ENCODE measurements at regions not wholly inside any gene's neighbourhood (a gene's known extent, or its start where the extent isn't known, plus 50 kb on each side); places are given as distances from the start of the nearest gene placed in this dataset.
A peak's percentile ranks its signal among the peaks of the same experiment; 100 is the strongest.

DNA sequence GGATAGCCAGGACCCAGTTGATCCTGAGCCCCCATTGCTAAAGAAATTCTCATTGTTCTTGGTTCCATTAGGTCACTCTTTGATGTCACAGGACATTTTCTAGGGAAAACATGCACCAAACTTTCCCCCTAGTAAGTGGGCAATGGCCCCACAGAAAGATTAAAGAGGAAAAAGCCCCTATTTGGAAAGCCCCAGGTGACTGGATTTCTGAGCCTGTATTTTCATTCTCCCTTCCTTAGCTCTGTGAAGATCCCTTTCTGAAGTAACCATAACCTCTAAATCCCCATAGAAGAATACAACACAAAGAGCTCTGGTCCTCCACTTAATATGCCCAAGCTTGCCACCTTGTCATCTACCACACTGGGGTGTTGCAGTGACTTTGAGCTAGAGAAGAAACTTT lies 232.3 kb upstream of the FGGY start:
- H3K9me3 ChIP-seq = no peaks in the 10 kb centered on the region
- no peak overlapping the region for H3K27ac ChIP-seq
- intact Hi-C loops (cut with DNase I) = no loop called here
- ATAC-seq = no peak
- no peaks in the 10 kb centered on the region for H3K27me3 ChIP-seq
- no peaks in the 10 kb centered on the region for H3K36me3 ChIP-seq
- no peaks in the 10 kb centered on the region for H3K4me1 ChIP-seq
- no peak for DNase-seq
- no peak overlapping the region for H3K4me3 ChIP-seq
- TF ChIP-seq, protein P1, sequence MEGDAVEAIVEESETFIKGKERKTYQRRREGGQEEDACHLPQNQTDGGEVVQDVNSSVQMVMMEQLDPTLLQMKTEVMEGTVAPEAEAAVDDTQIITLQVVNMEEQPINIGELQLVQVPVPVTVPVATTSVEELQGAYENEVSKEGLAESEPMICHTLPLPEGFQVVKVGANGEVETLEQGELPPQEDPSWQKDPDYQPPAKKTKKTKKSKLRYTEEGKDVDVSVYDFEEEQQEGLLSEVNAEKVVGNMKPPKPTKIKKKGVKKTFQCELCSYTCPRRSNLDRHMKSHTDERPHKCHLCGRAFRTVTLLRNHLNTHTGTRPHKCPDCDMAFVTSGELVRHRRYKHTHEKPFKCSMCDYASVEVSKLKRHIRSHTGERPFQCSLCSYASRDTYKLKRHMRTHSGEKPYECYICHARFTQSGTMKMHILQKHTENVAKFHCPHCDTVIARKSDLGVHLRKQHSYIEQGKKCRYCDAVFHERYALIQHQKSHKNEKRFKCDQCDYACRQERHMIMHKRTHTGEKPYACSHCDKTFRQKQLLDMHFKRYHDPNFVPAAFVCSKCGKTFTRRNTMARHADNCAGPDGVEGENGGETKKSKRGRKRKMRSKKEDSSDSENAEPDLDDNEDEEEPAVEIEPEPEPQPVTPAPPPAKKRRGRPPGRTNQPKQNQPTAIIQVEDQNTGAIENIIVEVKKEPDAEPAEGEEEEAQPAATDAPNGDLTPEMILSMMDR (IDR thresholded peaks at IDR 0.05) = no peak
- no peak for TF ChIP-seq POLR2A (IDR thresholded peaks at IDR 0.05)

DNA sequence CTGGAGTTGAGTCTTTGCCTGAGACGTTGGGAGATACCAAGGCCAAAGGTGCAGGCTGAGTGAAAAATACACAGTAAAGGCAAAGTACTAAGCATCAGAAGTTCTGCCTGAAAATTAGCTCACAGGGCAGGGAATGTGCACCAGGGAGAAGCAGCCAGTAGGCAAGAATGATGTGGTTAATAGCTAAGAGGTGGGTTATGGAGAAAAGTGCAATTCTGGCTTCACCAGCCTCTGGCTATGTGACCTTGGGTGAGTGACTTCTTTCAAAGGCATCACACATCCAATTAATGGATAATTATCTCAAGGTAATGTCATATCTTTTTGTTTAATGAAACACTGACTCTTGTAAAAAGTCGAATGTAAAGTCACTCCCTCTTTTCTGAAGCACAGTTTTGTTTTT lies 230.7 kb upstream of the FGGY start:
- 46% methylated on average over 2 of the region's 2 CpGs for WGBS (ENCODE audit: insufficient coverage, low coverage, low lambda C conversion rate, missing lambda C conversion rate)
- H3K27me3 ChIP-seq = no peaks in the 10 kb centered on the region
- no peaks in the 10 kb centered on the region for H3K9me3 ChIP-seq
- no peak overlapping the region for H3K4me3 ChIP-seq
- no peak for TF ChIP-seq POLR2A (IDR thresholded peaks at IDR 0.05)
- TF ChIP-seq, protein P1 (IDR thresholded peaks at IDR 0.05) = no peak
- H3K4me1 ChIP-seq = peaks cover 0 to 9% (median 0%) of the 10 kb centered on the region in 4 donors
- intact Hi-C loops (cut with DNase I) = no loop called here
- ATAC-seq (no peak), DNase-seq (no peak)
- H3K36me3 ChIP-seq = no peaks in the 10 kb centered on the region
- H3K27ac ChIP-seq = no peak overlapping the region

DNA sequence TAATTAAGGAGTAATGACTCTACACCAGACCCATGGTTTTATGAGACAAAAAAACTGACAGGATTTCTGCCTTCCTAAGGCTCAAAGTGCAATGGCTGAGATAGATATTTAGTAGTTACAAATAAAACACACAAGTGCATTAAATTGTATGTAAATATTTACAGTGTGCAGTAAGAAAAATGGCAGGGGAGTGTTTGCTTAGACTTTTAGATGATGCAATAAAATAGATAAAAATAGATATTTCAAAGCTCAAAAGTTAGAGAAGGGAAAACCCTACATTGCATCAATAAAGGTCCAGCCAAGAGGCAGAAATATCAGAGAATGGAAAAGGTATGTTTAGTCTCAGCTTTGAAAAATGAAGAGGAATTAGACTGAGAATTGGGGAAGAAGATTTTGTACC lies 226.3 kb upstream of the FGGY start:
- H3K36me3 ChIP-seq = no peaks in the 10 kb centered on the region
- no peak for TF ChIP-seq POLR2A (IDR thresholded peaks at IDR 0.05)
- TF ChIP-seq, protein P1 (IDR thresholded peaks at IDR 0.05) = no peak
- DNase-seq = no peak
- H3K27ac ChIP-seq = no peak overlapping the region
- intact Hi-C loops (cut with DNase I) = no loop called here
- no peaks in the 10 kb centered on the region for H3K27me3 ChIP-seq
- no peak overlapping the region for H3K4me3 ChIP-seq
- peak in 2 of 4 donors; percentile 28 to 60 for ATAC-seq
- peaks cover 0 to 9% (median 0%) of the 10 kb centered on the region in 4 donors for H3K4me1 ChIP-seq
- H3K9me3 ChIP-seq = no peaks in the 10 kb centered on the region

DNA sequence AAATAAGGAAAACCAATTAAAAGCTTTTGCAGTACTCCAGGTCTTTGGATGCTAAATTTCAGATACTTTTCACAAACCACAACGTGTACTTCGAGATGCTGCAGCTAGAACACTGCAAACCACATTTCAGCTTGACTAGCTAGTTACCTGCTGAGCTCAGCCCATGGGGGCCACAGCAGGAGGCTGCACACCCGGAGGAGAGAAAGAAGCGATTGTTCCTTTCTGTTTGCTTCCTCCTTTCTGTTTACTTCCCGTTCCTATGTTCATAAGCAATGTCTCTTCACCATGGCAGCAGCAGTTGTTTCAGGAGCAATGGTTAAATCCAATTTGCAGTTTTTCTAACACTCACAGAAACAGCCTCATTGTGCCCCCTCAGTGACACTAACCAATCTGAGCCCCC lies 225.6 kb upstream of the FGGY start:
- 59% methylated on average over 5 of the region's 5 CpGs for WGBS (ENCODE audit: insufficient coverage, low coverage, low lambda C conversion rate, missing lambda C conversion rate)
- H3K9me3 ChIP-seq = no peaks in the 10 kb centered on the region
- H3K27me3 ChIP-seq = no peaks in the 10 kb centered on the region
- DNase-seq (no peak), ATAC-seq (peak; percentile 34 to 68 (median 42))
- TF ChIP-seq POLR2A (IDR thresholded peaks at IDR 0.05) = no peak
- TF ChIP-seq, protein P1 (IDR thresholded peaks at IDR 0.05) = no peak
- no peak overlapping the region for H3K27ac ChIP-seq
- no peaks in the 10 kb centered on the region for H3K36me3 ChIP-seq
- intact Hi-C loops (cut with DNase I) = no loop called here
- H3K4me1 ChIP-seq = peaks cover 0 to 9% (median 0%) of the 10 kb centered on the region in 4 donors
- no peak overlapping the region for H3K4me3 ChIP-seq

DNA sequence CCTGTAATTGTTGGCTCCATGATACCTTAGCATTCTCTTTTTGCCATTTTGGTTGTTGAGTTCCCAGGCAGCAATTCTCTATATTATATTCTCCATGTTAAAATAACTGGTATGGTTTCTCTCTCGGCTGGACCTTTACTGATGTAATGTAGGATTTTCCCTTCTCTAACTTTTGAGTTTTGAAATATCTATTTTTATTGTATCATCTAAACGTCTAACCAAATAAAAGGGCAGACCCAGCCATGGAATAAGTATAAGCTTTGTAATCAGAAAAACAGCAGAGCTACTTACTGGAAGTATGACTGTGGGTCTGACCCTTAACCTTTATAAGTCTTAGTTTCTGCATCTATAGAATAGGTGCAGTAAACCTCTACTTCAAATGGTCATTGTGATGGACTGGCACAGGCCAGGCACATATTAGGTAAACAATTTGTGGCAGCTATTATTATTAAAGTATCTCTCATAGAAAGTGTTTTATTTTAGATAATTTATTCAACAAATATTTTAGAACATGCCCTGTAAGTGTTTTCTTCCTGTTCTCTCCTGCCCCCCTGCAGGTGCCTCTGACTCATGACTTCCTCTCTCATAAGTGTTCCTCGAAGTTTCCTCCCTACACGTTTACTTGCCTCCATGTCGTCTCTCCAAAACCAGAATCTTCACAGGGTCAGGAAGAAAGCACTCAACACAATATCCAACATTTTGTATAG lies 224.9 kb upstream of the FGGY start:
- intact Hi-C loops (cut with DNase I) = no loop called here
- ATAC-seq (peak in 2 of 4 donors; percentile 18 to 39), DNase-seq (no peak)
- 38% methylated on average over 5 of the region's 5 CpGs for WGBS (ENCODE audit: insufficient coverage, low coverage, low lambda C conversion rate, missing lambda C conversion rate)
- Histone ChIP-seq H3K4me3 (no peak overlapping the region), H3K36me3 (no peaks in the 10 kb centered on the region), H3K27ac (no peak overlapping the region), H3K9me3 (no peaks in the 10 kb centered on the region), H3K27me3 (no peaks in the 10 kb centered on the region), H3K4me1 (peaks cover 0 to 9% (median 0%) of the 10 kb centered on the region in 4 donors)
- TF ChIP-seq POLR2A (IDR thresholded peaks at IDR 0.05) = no peak
- TF ChIP-seq, protein P1 (IDR thresholded peaks at IDR 0.05) = no peak
